Endodermal cell (in vitro differentiated cells): ENCODE measurements at regions not wholly inside any gene's neighbourhood (a gene's known extent, or its start where the extent isn't known, plus 50 kb on each side); places are given as distances from the start of the nearest gene placed in this dataset.
A peak's percentile ranks its signal among the peaks of the same experiment; 100 is the strongest.

Experiments used
- DNase-seq: peaks from one replicate; pipeline ENCODE4 v3.0.0-alpha.2; 2017
- H3K27ac ChIP-seq: 2 replicates; pipeline ENCODE4 v1.5.1; 2013; ENCODE audit warnings: mild to moderate bottlenecking, low read depth, low read length, moderate library complexity
- H3K27me3 ChIP-seq: 2 replicates; pipeline ENCODE4 v1.6.1; 2013; ENCODE audit warnings: mild to moderate bottlenecking, low read length, moderate library complexity; ENCODE audit not compliant: insufficient read depth, control insufficient read depth, poor library complexity, severe bottlenecking
- H3K36me3 ChIP-seq: 2 replicates; pipeline ENCODE4 v1.7.0; 2013; ENCODE audit warnings: mild to moderate bottlenecking, low read length, moderate library complexity; ENCODE audit not compliant: control insufficient read depth, insufficient read depth
- H3K4me1 ChIP-seq: one replicate; pipeline ENCODE4 v1.7.0; 2013; ENCODE audit warnings: low read length; ENCODE audit not compliant: control insufficient read depth, insufficient read depth
- H3K4me3 ChIP-seq: 2 replicates; pipeline ENCODE4 v1.5.1; 2013; ENCODE audit warnings: mild to moderate bottlenecking, low read length, moderate library complexity
- H3K9ac ChIP-seq: 2 replicates; pipeline ENCODE4 v1.6.1; 2013; ENCODE audit warnings: mild to moderate bottlenecking, low read length, moderate library complexity; ENCODE audit not compliant: poor library complexity, severe bottlenecking; ENCODE audit errors: extremely low read depth
- H3K9me3 ChIP-seq: 2 replicates; pipeline ENCODE4 v1.6.1; 2013; ENCODE audit warnings: mild to moderate bottlenecking, low read length, moderate library complexity; ENCODE audit not compliant: control insufficient read depth
- H3K27ac Mint-ChIP-seq: 2 replicates; pipeline ENCODE4 v1.8.0; 2020; ENCODE audit warnings: mixed read lengths
- H3K27me3 Mint-ChIP-seq: 2 replicates; pipeline ENCODE4 v1.8.0; 2021; ENCODE audit warnings: mild to moderate bottlenecking, mixed read lengths; ENCODE audit not compliant: insufficient read depth
- H3K36me3 Mint-ChIP-seq: 2 replicates; pipeline ENCODE4 v1.8.0; 2020; ENCODE audit warnings: low read depth, mixed read lengths
- H3K4me1 Mint-ChIP-seq: 2 replicates; pipeline ENCODE4 v1.8.0; 2020; ENCODE audit warnings: mixed read lengths
- H3K4me3 Mint-ChIP-seq: 2 replicates; pipeline ENCODE4 v1.8.0; 2020; ENCODE audit warnings: mild to moderate bottlenecking, moderate library complexity, mixed read lengths
- H3K9me3 Mint-ChIP-seq: 2 replicates; pipeline ENCODE4 v1.8.0; 2020; ENCODE audit warnings: mild to moderate bottlenecking, mixed read lengths
- CTCF ChIP-seq: fragments of 200-600 bp; sonication (generic); conservative IDR thresholded peaks from 2 replicates; pipeline ENCODE4 v1.5.0; 2021; ENCODE audit warnings: antibody characterized with exemption, mild to moderate bottlenecking
- WGBS, 2 experiments: methylation state at CpG; one replicate each; pipeline versions ENCODE4 v1.1.5 to v1.1.7; 2013; ENCODE audit warnings: missing lambda C conversion rate in 2 of 2, mixed read lengths in 1 of 2; ENCODE audit not compliant: insufficient coverage in 1 of 2, insufficient read length in 1 of 2; 5-methylcytosine and 5-hydroxymethylcytosine counted together

GRCh38 chr18:77944533-77944932 lies 694.9 kb downstream of the GALR1 start:
- Mint-ChIP-seq H3K36me3 (no peaks in the 10 kb centered on the region), H3K27ac (no peak overlapping the region), H3K4me1 (peaks cover 2% of the 10 kb centered on the region), H3K4me3 (no peak overlapping the region), H3K27me3 (no peaks in the 10 kb centered on the region), H3K9me3 (no peaks in the 10 kb centered on the region)
- no peaks in the 10 kb centered on the region for H3K4me1 ChIP-seq
- 91 to 92% methylated on average over 6 to 7 of the region's 7 CpGs for WGBS, 2 experiments
- no peak overlapping the region for H3K9ac ChIP-seq
- no peak overlapping the region for H3K4me3 ChIP-seq
- TF ChIP-seq CTCF: no peak
- H3K36me3 ChIP-seq: no peaks in the 10 kb centered on the region
- no peaks in the 10 kb centered on the region for H3K27me3 ChIP-seq
- no peak overlapping the region for H3K27ac ChIP-seq
- no peaks in the 10 kb centered on the region for H3K9me3 ChIP-seq
- DNase-seq: no peak

- Mint-ChIP-seq H3K36me3 (no peaks in the 10 kb centered on the region), H3K27me3 (no peaks in the 10 kb centered on the region), H3K4me1 (peaks cover 2% of the 10 kb centered on the region), H3K9me3 (no peaks in the 10 kb centered on the region), H3K27ac (no peak overlapping the region), H3K4me3 (no peak overlapping the region)
- no peak overlapping the region for H3K4me3 ChIP-seq
- no peak for TF ChIP-seq CTCF
- H3K4me1 ChIP-seq: no peaks in the 10 kb centered on the region
- DNase-seq: no peak
- H3K9ac ChIP-seq: no peak overlapping the region
- H3K27ac ChIP-seq: no peak overlapping the region
- 60 to 79% methylated on average over 1 to 2 of the region's 2 CpGs for WGBS, 2 experiments
- H3K27me3 ChIP-seq: no peaks in the 10 kb centered on the region
- H3K36me3 ChIP-seq: no peaks in the 10 kb centered on the region
- H3K9me3 ChIP-seq: no peaks in the 10 kb centered on the region
Observed at GRCh38 chr18:77948567-77948966, 698.9 kb downstream of the GALR1 start.

DNA sequence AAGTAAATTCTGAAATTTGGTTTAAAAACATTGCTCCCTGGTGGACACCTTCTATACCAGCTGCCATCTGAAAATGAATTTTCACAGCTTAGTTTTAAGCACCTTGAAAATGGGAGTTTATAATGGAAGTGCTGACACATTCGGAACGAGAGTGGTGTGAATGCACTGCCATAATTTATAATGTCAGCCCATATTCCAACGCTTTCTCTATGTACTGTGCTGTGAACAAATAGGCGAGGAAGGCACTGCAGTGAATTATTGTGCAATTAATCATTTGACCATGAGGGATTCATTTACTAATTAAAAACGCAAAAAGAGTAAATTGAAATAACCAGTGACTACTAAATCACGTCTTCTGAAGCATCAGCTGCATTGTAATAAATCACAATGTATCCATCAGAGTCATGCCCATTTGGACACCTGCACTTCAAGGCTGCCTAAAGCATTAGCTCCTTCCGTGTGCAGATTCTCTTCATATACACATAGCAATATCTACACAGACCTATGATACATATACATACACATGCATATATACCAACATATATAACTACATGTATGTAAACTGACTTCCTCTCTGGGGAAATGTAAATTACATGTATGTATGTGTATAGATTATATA lies 699.8 kb downstream of the GALR1 start:
- peaks cover 2% of the 10 kb centered on the region for H3K4me1 Mint-ChIP-seq
- peak; percentile 54 for TF ChIP-seq CTCF

More for the DNA sequence above, 699.8 kb downstream of the GALR1 start:
- no peaks in the 10 kb centered on the region for H3K9me3 Mint-ChIP-seq
- H3K27me3 Mint-ChIP-seq: no peaks in the 10 kb centered on the region
- Histone ChIP-seq H3K27me3 (no peaks in the 10 kb centered on the region), H3K4me1 (no peaks in the 10 kb centered on the region), H3K36me3 (no peaks in the 10 kb centered on the region), H3K27ac (no peak overlapping the region), H3K9me3 (no peaks in the 10 kb centered on the region), H3K9ac (no peak overlapping the region), H3K4me3 (no peak overlapping the region)
- no peak for DNase-seq
- WGBS, 2 experiments: 94 to 98% methylated on average over 6 to 7 of the region's 7 CpGs
- no peak overlapping the region for H3K4me3 Mint-ChIP-seq
- no peak overlapping the region for H3K27ac Mint-ChIP-seq
- H3K36me3 Mint-ChIP-seq: no peaks in the 10 kb centered on the region
